Erythroblast (primary cell): ENCODE measurements at regions not wholly inside any gene's neighbourhood (a gene's known extent, or its start where the extent isn't known, plus 50 kb on each side); places are given as distances from the start of the nearest gene placed in this dataset.
"Not testable (repeated sequence)": the region's sequence is repeated elsewhere in the genome, so short reads cannot be mapped to it uniquely, and the experiment has no call there.

ENCODE experiments used
- GATA1 ChIP-seq: IDR thresholded peaks from 2 replicates; pipeline ENCODE4 v1.6.1; 2011; ENCODE audit warnings: low read depth, mild to moderate bottlenecking, control low read depth, low read length, moderate library complexity
- POLR2A ChIP-seq: IDR thresholded peaks from 2 replicates; pipeline ENCODE4 v1.6.1; 2011; ENCODE audit warnings: mild to moderate bottlenecking, low read length

GRCh38 chr15:98089352-98089751 lies 128.8 kb downstream of the ARRDC4 start:
- not testable (repeated sequence) for TF ChIP-seq POLR2A, GATA1
